CD4-positive, alpha-beta T cell treated with Interleukin-15 for 1 hour (primary cell): ENCODE measurements at regions not wholly inside any gene's neighbourhood (a gene's known extent, or its start where the extent isn't known, plus 50 kb on each side); places are given as distances from the start of the nearest gene placed in this dataset.
"Not testable (repeated sequence)": the region's sequence is repeated elsewhere in the genome, so short reads cannot be mapped to it uniquely, and the experiment has no call there.

Source experiments
- DNase-seq: peaks from one replicate; pipeline ENCODE4 v3.0.0-alpha.2; 2020

DNA sequence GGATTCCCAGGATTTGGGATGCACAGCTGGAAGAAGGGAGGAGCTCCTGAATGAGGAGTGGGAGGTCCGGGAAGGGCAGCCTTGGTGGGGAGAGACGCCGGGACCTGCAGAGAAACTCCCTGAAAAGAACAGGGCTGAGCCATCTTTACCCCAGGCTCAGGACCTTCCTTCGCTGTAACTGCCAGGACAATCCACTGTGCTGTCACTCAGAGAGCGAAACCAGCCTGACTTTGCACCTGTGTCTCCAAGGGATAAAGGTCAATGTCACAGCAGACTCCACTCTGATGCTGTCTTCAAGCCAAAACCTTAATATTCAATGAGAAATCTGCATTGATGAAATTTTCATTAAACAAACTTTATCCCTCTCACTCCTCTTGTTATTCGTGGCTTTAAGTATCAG, 235.4 kb upstream of the SULF2 start:
- not testable (repeated sequence) for DNase-seq

DNA sequence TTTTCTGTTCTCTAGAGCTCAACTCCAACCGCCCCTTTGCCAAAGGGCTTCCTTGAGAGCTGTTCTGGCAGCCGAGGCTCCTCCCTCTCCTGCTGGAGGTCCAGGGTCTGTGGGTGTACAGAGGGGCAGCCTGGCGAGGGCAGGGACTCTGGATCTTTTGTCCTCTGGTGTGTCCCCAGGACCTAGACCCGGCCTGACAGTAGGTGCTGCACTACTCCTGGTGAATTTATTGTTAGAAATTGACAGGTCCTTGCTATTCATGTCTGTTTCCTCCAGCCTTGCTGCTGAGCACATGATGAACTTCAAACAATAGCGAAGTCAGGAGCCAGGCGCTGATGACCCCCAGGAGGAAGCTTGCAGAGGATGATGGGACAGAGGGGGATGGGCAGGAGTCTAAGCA, 234.7 kb upstream of the SULF2 start:
- DNase-seq, result no peak

DNA sequence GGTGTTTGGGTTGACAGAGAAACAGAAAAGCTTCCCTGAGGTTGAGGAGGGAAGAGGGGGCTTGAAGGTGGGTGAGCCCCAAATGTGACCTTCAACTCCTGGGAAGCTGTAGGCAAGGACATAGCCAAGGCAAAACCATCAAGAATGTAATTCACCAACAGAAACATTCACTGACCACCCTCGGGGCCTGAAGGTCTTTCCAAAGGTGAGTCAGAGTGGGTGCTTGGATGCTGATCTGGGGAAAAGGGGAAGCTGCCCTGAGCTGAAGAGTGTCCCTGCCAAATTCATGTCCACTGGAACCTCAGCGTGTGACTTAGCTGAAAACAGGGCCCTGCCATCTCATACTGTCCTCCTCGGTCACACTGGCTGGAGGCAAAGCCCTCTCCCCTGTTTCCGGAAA, 234.2 kb upstream of the SULF2 start:
- no peak for DNase-seq

DNA sequence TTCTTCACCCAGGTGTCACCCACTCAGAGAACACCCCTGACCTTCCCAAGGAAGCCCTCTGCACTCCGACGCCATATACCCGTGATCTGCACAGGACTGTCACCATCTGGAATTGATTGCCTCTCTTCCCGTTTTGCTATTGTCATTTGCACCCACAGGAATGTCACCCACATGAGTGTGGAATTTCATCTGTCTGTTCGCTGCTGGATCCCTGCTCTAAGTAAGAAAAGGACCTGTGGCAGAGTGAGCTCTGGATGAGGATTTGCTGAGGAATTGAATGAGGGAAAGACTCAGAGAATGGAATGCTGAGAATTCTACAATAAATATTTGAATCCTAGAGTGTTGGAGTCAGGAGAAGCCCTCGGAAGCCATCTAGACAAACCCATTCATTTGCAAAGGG, 233.6 kb upstream of the SULF2 start:
- not testable (repeated sequence) for DNase-seq

DNA sequence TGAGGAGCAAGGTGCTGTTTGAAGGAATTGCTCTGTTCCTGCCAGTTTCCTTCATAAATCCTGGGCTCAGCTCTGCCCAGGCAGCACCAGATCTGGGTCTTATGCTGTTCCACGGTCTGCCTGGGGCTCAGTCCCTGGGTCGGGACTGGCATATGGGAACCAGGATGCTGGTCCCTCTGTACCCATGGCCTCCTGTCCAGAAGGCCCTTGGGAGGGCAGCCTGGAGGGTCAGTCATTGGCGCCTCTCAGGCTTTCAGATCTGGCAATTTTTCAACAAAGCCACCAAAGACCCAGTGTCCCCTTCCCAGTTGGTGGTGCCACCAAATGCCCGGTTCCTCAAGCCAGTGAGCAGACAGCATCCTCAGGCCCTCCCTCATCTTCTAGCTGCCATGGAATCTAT, 232.7 kb upstream of the SULF2 start:
- no peak for DNase-seq

DNA sequence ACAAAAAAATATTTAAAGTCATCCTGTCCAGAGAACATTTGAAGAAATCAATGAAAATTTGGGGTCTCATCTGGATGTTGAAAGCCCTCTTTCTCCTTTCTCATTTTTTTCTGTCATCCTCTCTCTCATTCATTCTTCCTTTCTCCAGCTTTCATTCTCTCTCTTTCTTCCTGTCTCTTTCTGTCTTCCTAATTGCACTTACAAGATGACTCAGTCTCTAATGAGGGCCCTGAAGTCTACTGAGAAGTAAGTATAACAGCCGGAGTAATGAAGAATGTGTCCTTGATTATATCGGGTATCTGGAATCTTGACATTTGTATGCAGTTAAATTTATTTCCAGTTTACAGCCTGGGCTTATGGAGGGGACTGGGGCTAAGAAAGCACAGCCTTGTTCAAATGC, 232.2 kb upstream of the SULF2 start:
- DNase-seq, result no peak

DNA sequence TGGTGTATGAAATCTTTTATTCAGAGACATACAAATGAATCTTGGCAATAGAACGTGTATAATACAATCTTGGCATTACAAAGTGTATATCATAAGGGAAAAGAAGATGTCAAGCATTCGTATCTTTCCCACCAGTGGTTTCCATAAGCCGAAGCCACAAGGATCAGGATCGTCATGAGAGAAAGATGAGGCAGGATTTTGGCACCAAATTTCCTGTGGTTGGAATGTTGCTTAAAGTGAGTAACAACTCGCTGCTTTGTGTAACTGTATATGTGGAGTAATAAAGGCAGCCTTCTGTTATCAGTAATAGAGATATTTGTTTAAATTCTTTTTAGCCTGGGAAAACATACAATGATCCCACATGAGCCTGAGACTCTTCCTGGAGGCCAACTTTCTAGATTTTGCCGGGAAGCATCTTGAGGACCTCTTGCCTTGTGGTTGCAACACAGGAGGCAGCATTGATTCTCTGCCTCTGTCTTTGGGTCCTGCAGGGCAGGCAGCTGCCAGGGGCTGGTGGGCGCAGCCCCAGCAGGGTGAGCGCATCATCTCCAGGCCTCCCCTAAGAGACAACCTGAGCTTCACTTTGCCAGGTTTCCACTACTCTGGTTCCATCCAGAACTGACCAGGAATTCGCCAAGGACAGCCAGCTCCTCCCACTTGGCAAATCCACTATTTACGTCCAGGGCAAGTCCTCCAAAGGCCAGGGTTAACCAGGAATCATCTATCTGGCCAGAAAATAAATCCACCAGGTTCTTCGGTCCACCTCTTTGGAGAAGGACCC, 230.9 kb upstream of the SULF2 start:
- no peak for DNase-seq

DNA sequence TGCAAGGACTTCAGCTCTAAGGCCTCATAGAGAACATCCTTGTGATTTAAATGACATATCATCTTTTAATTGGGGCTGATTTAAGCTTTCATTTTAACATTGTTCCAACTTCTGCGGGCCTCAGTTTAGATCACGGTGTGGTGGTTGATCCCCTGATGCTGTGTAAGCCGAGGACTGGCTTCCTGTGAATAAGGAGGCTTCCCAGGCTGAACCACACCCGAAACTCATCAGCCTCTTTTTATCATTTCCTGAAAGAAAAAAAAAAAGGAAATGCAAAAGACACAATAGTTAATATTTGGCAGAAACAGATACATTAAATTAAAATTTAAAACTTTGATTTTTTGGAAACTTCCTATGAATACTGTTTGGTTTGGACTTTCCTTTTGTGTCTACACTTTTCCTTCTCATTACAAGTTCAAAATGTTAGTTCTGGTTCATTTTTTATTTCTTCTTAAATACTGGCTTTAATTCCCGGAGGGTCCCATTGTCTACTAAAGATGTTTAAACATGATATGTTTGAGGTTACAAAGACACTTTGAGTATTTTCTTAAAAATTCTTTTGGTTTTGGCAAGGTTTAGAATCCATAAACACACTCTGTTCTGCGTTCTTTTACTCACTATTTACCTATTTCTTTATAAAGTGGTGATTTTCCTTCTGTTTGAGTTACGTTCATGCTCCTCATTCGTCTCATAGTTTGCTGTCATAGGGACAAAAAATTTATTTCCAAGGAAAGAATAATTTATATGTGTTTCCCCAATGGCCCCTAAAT, 230.0 kb upstream of the SULF2 start:
- DNase-seq, result no peak

DNA sequence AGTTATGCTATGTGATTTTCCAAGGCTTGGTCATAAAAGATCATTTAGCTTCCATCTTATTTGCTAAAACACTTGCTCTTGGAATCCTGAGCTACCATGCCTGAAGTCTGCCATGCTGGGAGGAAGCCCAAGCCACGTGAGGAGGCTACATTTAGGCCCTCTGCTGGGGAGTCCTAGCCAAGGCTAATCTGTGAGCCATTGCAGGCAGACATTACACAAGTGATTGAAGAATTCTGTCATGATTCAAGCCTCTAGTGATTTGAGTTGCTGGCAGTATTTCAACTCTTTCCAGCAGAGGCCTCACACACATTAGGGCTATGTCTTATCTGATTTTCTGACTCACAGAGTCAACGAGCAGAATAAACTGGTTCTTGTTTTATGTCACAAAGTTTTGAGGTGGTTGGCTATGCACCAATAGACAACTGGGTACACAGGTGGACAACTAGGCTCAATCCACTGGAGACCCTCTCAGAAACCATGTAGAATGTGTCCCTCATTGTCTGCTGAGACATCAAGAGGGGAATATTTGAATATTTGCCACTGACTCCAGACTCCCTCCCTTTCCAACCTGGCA, 227.2 kb upstream of the SULF2 start:
- DNase-seq, result no peak

DNA sequence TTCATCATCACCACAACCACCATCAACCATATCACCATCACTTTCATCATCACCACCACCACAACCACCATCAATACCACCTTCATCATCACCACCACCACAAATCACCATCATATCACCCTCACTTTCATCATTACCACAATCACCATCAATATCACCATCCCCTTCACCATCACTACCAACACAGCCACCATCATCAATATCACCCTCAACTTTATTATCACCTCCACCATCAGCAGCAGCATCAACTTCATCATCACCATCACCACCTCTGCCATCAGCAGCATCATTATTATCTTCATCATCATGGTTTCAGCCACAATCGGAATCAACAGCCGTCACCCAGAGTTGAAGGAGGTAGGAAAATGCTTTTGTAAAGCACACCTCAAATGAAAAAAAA, 225.7 kb upstream of the SULF2 start:
- no peak for DNase-seq

DNA sequence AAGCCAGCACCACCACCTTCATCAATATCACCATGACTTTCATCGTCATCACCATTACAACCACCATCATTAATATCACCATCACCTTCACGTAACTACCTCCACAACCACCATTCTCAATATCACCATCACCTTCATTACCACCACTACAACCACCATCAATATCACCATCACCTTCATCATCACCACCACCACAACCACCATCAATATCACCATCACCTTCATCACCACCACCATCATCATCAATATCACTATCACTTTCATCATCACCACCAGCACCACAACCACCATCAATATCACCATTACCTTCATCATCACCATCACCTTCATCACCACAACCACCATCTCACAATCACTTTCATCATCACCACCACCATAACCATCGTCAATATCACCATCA, 225.3 kb upstream of the SULF2 start:
- DNase-seq, result no peak

DNA sequence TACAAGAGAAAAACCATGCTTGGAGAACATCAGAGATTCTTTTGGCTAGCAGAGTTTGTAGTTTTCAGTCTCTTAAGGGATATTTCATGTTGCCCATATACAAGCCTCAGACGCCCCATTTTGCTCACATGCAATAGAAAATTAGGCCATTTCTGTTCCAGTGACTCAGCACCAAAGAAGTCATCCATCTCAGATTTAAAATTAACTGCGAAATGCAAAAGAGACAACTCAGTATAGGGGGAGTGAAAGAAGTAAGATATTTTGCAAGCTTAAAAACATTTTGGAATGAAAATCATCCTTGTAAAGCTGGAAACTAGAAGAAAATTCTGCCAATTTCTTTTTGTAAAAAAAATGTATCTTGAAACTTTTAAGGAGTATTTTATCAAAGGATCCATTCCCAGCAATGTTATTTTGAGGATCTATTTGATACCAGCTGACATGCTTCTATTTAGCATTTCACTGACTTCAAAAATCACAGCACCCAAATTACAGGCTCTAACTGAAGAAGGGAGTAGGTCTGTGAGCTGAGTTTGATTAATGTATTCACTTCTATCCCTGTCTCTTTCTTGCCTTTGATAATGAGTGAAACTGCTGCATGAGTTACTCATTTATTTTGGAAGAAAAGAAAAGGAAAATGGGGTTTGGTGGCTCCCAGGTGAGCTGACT, 223.7 kb upstream of the SULF2 start:
- DNase-seq, result no peak

DNA sequence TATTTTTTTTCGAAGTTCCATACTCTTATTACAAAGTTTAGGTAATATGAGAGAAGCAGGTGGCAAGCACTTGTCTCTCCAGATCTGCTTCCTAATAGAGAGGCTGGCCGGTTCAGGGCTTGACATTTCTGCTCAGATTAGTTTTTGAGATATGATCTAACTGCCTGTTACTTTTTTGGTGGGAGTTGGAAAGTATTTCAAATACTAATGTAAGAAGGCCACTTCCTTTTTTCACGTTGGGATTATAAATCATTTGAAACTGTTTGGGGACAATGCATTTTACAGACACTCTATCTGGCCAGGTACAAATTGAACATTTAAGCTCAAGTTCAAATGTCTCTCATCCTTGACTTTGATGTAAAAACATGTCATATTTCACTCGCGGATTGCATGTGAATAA, 222.1 kb upstream of the SULF2 start:
- DNase-seq, result no peak

DNA sequence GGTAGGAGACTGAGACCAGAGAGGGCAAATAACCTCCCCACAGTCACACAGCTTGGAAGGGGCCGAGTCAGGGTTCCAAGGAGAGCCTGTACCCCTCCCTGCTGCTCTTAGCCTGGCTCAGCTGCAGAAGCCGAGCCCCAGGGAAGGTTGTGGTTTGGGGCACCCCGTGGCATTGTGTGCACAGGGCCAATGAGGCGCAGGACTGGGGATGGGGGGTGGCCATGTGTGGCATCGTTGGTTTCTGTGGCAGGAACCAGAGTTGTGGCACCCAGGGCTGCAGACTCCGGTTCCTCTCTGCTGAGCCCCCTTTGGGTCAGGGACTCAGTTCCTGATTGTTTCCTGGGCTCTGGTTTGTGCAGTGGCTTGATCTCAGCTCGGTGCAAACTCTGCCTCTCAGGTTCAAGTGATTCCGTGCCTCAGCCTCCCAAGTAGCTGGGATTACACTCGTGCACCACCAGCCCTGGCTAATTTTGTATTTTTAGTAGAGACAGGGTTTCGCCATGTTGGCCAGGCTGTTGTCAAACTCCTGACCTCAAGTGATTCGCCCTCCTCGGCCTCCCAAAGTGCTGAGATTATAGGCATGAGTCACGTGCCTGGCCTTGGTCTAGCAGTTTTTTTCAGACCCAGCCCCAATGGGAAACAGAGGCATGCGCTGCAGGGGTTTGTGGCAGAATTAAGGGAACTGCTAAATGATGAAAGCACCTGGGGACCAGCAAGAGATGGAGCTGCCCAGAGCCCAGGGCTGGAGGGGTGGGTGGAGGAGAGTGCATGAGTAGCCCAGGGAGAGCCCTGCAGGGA, 221.0 kb upstream of the SULF2 start:
- DNase-seq, result no peak

DNA sequence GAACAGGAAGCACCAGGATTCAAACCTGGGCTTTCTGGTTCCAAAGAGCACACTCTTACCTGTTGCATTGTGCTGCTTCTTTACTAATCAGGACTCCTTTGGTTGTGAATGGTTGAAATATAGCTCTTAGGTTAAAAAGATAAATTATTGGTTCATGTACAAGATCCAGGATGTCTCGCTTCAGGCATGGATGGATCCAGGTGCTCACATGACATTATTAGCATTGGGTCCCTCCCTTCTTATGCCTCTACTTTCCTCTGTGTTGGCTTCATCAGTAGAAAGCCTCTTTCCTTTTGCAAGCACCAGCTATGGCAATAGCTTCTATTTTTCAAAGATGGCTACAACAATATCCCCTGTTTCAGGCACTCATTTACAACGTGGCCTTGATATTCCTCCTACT, 217.7 kb upstream of the SULF2 start:
- no peak for DNase-seq

DNA sequence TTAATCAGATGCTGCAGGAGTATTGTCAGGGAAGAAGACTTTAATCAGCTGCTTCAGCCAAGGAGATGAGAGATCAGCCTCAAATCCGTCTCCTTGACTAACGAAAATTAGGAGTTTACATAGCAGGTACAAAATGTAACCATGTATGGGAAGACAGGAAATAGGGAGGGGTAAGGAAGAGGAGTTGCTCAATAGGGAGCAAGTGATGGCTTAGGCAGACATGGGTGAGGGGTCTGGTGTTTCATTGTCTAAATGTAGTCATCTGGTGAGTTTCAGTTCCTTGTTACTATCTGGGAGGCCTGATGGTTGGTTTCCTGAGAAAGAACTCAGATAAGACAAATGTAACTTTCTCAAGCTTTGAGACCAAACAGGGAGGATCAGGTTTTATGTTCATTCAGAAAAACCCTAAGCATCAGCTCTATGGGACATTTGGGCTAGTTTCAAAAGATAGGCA, 217.3 kb upstream of the SULF2 start:
- no peak for DNase-seq

DNA sequence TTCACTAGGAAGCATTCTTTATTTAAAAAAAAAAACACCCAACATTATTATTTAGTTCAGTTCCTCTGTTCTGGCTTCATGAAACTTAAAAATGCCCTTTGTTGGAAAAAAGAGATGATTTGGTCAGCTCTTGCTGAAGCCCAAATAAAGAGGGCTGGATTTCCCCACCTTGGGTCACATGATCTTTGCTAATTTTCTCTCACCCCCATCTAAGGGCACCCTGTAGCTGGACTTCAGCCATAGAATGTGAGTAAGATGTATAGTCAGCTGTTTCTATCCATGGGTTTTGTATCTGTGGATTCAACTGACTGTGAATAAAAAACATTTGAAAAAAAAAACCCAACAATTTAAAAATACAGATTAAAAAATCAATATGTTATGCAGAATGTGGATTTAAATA, 213.9 kb upstream of the SULF2 start:
- DNase-seq, result no peak

DNA sequence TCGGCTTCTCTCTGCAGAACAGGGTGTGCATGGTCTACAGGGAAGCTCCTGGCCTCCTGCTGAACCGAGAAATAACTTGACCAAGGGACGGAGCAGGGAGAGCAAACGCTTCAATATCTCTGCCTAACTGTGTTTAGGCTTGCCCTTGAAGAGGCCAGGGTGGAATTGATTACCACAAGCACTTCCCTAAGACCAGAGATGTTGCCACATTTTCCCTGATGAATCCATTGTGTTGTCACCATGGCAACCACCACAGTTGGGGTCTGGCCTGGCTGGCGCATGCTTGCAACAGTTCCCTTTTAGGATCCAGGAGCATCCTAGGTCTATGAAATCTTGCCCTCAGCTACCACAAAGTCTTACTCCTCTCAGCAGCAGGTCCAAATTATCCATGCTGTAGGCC, 213.5 kb upstream of the SULF2 start:
- peak; percentile 41 for DNase-seq

DNA sequence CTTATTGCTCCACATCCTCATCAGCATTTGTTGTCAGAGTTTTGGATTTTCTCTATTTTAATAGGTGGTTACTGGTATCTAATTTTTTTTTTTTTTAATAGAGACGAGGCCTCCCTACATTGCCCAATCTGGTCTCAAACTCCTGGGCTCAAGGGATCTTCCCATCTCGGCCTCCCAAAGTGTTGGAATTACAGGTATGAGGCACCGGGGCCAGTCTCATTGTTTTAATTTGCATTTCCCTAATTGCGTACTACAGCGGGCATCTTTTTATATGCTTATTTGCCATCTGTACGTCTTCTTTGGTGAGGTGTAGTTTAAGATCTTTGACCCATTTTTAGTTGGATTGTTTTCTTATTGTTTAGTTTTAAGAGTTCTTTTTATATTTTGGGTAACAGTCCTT, 210.4 kb upstream of the SULF2 start:
- DNase-seq, result no peak

DNA sequence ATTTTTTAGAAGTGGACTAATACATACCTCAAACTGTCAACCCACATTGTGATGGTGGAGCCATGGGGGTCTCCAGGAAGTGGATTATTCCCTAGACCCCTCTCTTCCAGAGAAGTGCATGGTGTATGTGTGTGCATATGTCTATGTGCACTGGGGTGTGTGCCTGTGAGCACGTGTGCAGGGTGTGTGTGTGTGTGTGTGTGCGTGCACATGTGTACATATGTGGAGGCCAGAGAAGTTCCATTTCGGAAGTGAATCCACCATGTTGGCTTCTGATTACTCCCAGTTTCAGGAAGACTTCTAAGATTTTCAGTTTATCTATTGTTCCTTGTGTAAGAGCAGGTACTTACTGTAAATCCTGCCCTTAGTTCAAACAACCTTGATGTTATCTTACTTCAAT, 208.5 kb upstream of the SULF2 start:
- no peak for DNase-seq

DNA sequence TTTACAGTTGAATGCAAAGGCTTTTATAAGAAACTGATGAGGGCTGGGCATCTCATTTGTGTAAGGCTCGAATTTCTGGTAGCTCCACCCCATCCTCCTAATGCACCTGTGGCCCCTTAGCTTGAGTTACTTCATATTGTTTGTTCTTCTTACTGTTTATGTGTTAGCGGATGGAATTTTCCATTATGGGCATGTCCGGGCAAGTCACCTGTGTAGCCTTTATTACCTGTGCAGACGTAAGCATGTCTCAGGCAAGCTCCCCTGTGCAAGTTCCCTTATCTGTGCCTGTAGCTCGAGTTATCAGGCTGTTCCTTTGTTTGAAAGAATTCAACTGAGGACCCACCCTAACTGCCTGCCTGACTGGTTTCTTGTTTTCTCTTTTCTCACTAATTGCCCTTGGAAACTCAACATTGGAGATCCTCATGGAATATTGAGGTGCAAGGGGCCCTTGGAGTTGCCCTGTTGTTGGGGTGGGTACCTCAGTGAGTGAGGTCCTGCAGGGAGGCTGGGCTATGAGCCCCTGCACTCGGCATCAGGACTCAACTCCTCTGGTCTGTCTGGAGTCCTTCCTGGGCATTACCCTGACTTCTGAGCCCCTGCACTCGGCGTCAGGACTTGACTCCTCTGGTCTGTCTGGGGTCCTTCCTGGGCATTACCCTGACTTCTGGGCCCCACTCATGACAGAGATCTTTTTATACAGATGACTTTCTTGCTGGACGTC, 207.9 kb upstream of the SULF2 start:
- no peak for DNase-seq

DNA sequence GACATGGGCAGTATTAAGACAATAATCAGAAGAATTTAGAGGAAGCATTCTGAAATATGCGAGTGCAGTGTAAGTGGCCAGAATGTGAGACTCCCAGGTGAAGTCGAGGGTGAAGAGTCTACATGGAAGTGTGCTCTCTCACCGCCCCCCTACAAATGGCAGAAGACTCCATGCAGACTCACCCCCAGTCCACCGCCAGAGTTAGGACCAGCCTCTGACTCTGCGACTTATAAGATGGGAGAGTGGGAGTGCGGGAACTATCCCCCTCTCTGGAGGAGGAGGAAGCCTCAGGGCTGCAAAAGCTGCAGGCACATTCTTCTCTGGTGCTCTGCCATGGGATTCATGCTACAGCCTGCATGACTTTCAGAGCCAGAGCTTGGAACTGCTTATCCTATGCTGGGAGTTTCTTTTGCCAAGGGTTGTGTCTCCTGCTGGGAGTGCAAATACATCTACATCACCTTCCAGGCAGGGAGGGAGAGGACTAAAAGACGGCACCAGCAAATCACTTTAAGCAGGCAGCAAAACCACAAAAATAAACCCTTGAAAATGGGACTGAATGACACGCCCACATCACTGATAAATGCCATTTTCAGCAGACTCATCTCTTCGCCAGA, 206.7 kb upstream of the SULF2 start:
- DNase-seq, result no peak
